ENCODE measurements at regions not wholly inside any gene's neighbourhood (a gene's known extent, or its start where the extent isn't known, plus 50 kb on each side); places are given as distances from the start of the nearest gene placed in this dataset.
A peak's percentile ranks its signal among the peaks of the same experiment; 100 is the strongest.

- no peak for DNase-seq (ENCODE audit: low read depth, low spot score)
Observed at GRCh38 chr10:4733150-4733842, 92.7 kb upstream of the AKR1E2 start.

GRCh38 chr10:4730998-4731397 is 95.0 kb upstream of the AKR1E2 start:
- no peak for DNase-seq (ENCODE audit: low read depth, low spot score)

GRCh38 chr10:4725917-4726606 is 99.9 kb upstream of the AKR1E2 start:
- DNase-seq (ENCODE audit: low read depth, low spot score) = no peak

- no peak for DNase-seq (ENCODE audit: low read depth, low spot score)
Observed at GRCh38 chr10:4723860-4724259, 102.1 kb upstream of the AKR1E2 start.

- peak; percentile 74 for DNase-seq (ENCODE audit: low read depth, low spot score)
Observed at GRCh38 chr10:4721999-4722753, 103.8 kb upstream of the AKR1E2 start.

GRCh38 chr10:4720463-4720862 is 105.5 kb upstream of the AKR1E2 start:
- no peak for DNase-seq (ENCODE audit: low read depth, low spot score)

- no peak for DNase-seq (ENCODE audit: low read depth, low spot score)
Observed at GRCh38 chr10:4719671-4720070, 106.3 kb upstream of the AKR1E2 start.

- no peak for DNase-seq (ENCODE audit: low read depth, low spot score)
Observed at GRCh38 chr10:4719036-4719435, 107.0 kb upstream of the AKR1E2 start.

- no peak for DNase-seq (ENCODE audit: low read depth, low spot score)
Observed at GRCh38 chr10:4718544-4718943, 107.5 kb upstream of the AKR1E2 start.

GRCh38 chr10:4717670-4718069 is 108.3 kb upstream of the AKR1E2 start:
- DNase-seq (ENCODE audit: low read depth, low spot score) = no peak

GRCh38 chr10:4710858-4711257 is 115.1 kb upstream of the AKR1E2 start:
- DNase-seq (ENCODE audit: low read depth, low spot score) = no peak

GRCh38 chr10:4708123-4708759 is 117.8 kb upstream of the AKR1E2 start:
- no peak for DNase-seq (ENCODE audit: low read depth, low spot score)

GRCh38 chr10:4707221-4707620 is 118.8 kb upstream of the AKR1E2 start:
- no peak for DNase-seq (ENCODE audit: low read depth, low spot score)

- DNase-seq (ENCODE audit: low read depth, low spot score) = no peak
Observed at GRCh38 chr10:4704034-4704545, 121.9 kb upstream of the AKR1E2 start.

GRCh38 chr10:4701016-4701415 is 125.0 kb upstream of the AKR1E2 start:
- DNase-seq (ENCODE audit: low read depth, low spot score) = no peak

GRCh38 chr10:4699950-4700730 is 125.9 kb upstream of the AKR1E2 start:
- no peak for DNase-seq (ENCODE audit: low read depth, low spot score)

- no peak for DNase-seq (ENCODE audit: low read depth, low spot score)
Observed at GRCh38 chr10:4698075-4698474, 127.9 kb upstream of the AKR1E2 start.

- no peak for DNase-seq (ENCODE audit: low read depth, low spot score)
Observed at GRCh38 chr10:4696186-4696585, 129.8 kb upstream of the AKR1E2 start.

GRCh38 chr10:4693967-4694366 is 132.0 kb upstream of the AKR1E2 start:
- no peak for DNase-seq (ENCODE audit: low read depth, low spot score)

GRCh38 chr10:4692206-4692605 is 133.8 kb upstream of the AKR1E2 start:
- DNase-seq (ENCODE audit: low read depth, low spot score) = no peak

- DNase-seq (ENCODE audit: low read depth, low spot score) = no peak
Observed at GRCh38 chr10:4691776-4692175, 134.2 kb upstream of the AKR1E2 start.

Data from smooth muscle cell of the brain vasculature (primary cell).